Esophagus squamous epithelium (tissue), 4 donors: ENCODE measurements at regions not wholly inside any gene's neighbourhood (a gene's known extent, or its start where the extent isn't known, plus 50 kb on each side); places are given as distances from the start of the nearest gene placed in this dataset.

ENCODE experiments used
- POLR2A ChIP-seq, 4 donors: fragments of 450-650 bp; IDR thresholded peaks; one replicate each; pipeline ENCODE4 v1.6.1; 2017; ENCODE audit warnings: antibody characterized with exemption in 4 of 4, mild to moderate bottlenecking in 4 of 4, moderate library complexity in 3 of 4
- TF ChIP-seq, protein P1 (sequence below), 6 experiments: fragments of 450-650 bp in 4 of 6; fragments of 200-600 bp in 2 of 6; sonication (generic) in 2 of 6; IDR thresholded peaks; one replicate each; pipeline ENCODE4 v1.5.1; 2016 to 2019; ENCODE audit warnings: antibody characterized with exemption in 6 of 6, mild to moderate bottlenecking in 4 of 6, moderate library complexity in 4 of 6

DNA sequence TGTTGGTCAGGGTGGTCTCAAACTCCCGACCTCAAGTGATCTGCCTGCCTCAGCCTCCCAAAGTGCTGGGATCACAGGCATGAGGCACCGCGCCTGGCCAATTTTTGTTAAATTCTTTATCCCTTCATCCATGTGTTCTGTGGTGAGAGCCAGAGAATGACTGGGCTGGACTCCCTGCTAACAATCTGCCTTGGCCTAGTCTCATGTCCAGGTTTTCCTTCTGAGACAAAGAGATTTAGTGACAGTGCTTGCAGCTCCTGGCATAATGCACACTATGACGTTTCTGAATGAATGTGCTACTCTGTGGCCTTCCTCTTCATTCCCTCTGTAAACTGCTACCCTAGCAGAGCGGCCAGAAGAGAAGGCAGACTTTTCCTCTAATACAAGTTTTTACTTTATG lies 79.3 kb downstream of the FOXD1 start:
- TF ChIP-seq, protein P1, sequence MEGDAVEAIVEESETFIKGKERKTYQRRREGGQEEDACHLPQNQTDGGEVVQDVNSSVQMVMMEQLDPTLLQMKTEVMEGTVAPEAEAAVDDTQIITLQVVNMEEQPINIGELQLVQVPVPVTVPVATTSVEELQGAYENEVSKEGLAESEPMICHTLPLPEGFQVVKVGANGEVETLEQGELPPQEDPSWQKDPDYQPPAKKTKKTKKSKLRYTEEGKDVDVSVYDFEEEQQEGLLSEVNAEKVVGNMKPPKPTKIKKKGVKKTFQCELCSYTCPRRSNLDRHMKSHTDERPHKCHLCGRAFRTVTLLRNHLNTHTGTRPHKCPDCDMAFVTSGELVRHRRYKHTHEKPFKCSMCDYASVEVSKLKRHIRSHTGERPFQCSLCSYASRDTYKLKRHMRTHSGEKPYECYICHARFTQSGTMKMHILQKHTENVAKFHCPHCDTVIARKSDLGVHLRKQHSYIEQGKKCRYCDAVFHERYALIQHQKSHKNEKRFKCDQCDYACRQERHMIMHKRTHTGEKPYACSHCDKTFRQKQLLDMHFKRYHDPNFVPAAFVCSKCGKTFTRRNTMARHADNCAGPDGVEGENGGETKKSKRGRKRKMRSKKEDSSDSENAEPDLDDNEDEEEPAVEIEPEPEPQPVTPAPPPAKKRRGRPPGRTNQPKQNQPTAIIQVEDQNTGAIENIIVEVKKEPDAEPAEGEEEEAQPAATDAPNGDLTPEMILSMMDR (IDR thresholded peaks at IDR 0.05) = no peak
- no peak for TF ChIP-seq POLR2A (IDR thresholded peaks at IDR 0.05)
